SK-N-SH (cell line): ENCODE measurements at regions not wholly inside any gene's neighbourhood (a gene's known extent, or its start where the extent isn't known, plus 50 kb on each side); places are given as distances from the start of the nearest gene placed in this dataset.

ENCODE experiments used
- NRF1 ChIP-seq: IDR thresholded peaks from 2 replicates; pipeline ENCODE4 v1.6.1; 2012; ENCODE audit warnings: low read depth, mild to moderate bottlenecking, low read length
- PBX3 ChIP-seq: IDR thresholded peaks from 2 replicates; pipeline ENCODE4; 2012

GRCh38 chr4:87919941-87920340 is 55.6 kb upstream of the SPP1 start:
- TF ChIP-seq NRF1 (no peak), PBX3 (no peak)
